GM21360 (cell line): ENCODE measurements at regions not wholly inside any gene's neighbourhood (a gene's known extent, or its start where the extent isn't known, plus 50 kb on each side); places are given as distances from the start of the nearest gene placed in this dataset.

Experiments
- ATAC-seq: cut with Tn5 transposase; IDR thresholded peaks from one replicate; pipeline ENCODE4 v1.9.1; 2021; ENCODE audit warnings: mild to moderate bottlenecking, moderate library complexity; ENCODE audit not compliant: unreplicated experiment

DNA sequence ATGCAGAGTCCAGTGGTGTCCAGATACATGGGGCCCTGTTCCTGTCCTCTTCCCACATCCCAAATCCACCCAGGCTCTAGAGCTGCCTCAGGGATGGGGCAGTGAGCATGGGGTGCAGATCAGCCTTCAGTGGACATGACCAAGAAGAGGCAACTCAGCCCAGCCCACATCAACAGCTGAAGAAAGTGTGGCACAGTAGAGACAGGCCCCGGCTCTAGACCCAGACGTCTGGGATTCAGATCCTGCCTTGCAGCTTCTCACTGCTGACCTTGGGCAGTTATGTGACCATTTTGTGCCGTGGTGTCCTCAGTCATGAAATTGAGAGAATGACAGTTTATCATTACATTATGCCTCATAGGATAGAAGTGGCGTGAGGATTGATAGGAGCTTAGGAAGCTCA is 54.6 kb upstream of the CST7 start:
- no peak for ATAC-seq

DNA sequence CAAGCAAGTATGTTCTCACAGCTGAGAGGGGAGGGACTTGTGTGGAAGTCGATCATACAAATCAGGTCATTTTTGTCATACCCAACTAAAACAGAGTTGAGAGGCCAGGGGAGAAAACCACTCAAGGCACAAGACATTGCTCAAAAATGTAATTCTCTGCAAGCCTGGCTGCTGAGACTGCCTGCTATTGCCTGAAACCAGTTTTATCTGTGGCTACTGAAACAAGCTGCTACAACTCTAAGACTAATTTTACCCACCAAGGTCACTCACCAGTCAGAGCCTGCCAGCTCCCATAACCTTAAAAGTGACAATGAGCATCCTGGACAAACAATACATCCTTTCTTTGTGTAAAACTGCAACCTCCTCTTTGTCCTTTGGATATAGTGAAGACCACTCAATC is 54.1 kb upstream of the CST7 start:
- no peak for ATAC-seq

- no peak for ATAC-seq
These were observed 53.6 kb upstream of the CST7 start for GRCh38 chr20:24895431-24895830.

GRCh38 chr20:24895898-24896658 is 53.0 kb upstream of the CST7 start:
- no peak for ATAC-seq

DNA sequence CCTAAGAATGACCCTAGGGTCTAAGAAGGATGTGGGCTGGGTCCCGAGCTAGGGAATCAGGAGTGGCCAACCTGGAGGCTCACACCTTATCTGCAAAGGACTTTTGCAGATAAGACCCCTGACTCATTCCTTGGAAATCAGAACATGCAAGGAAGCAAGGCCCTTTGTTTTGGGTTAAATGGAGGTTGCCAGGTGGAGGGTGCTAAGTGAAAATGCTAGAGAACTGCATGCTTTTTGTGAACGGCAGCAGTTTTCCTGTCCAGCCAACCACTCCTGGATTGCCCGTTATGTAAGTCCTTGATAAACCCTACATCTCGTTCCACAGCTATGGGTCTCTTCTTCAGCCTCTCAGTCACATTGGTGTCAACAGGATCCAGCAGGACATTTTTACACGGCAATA is 52.1 kb upstream of the CST7 start:
- no peak for ATAC-seq

- no peak for ATAC-seq
These were observed 51.1 kb upstream of the CST7 start for GRCh38 chr20:24897974-24898373.

- ATAC-seq = no peak
These were observed 49.9 kb upstream of the CST7 start for GRCh38 chr20:24899153-24899552.
